ENCODE measurements at regions not wholly inside any gene's neighbourhood (a gene's known extent, or its start where the extent isn't known, plus 50 kb on each side); places are given as distances from the start of the nearest gene placed in this dataset.
"Not testable (repeated sequence)": the region's sequence is repeated elsewhere in the genome, so short reads cannot be mapped to it uniquely, and the experiment has no call there.

GRCh38 chr18:57882465-57882864 lies 79.3 kb upstream of the ATP8B1 start:
- no peak for DNase-seq (ENCODE audit: low read depth, low spot score)
- no peak overlapping the region for H3K4me3 ChIP-seq (ENCODE audit: low read depth, low read length)
- TF ChIP-seq CTCF (IDR thresholded peaks at IDR 0.05; ENCODE audit: low read depth, low read length), result no peak
- in situ Hi-C loops (cut with HindIII; ENCODE audit: low sequenced_read_pairs), result no loop called here

GRCh38 chr18:57881818-57882413 lies 78.8 kb upstream of the ATP8B1 start:
- no peak overlapping the region for H3K4me3 ChIP-seq (ENCODE audit: low read depth, low read length)
- peak; percentile 74 for DNase-seq (ENCODE audit: low read depth, low spot score)
- peak; percentile 86 for TF ChIP-seq CTCF (IDR thresholded peaks at IDR 0.05; ENCODE audit: low read depth, low read length)
- in situ Hi-C loops (cut with HindIII; ENCODE audit: low sequenced_read_pairs), result no loop called here

GRCh38 chr18:57879924-57880323 lies 76.8 kb upstream of the ATP8B1 start:
- DNase-seq (ENCODE audit: low read depth, low spot score); in situ Hi-C loops (cut with HindIII; ENCODE audit: low sequenced_read_pairs); H3K4me3 ChIP-seq (ENCODE audit: low read depth, low read length): not testable (repeated sequence)

- TF ChIP-seq CTCF (IDR thresholded peaks at IDR 0.05; ENCODE audit: low read depth, low read length), result no peak
- H3K4me3 ChIP-seq (ENCODE audit: low read depth, low read length), result no peak overlapping the region
- no peak for DNase-seq (ENCODE audit: low read depth, low spot score)
- in situ Hi-C loops (cut with HindIII; ENCODE audit: low sequenced_read_pairs), result no loop called here
Measured at GRCh38 chr18:57869221-57869620, 66.1 kb upstream of the ATP8B1 start.

- H3K4me3 ChIP-seq (ENCODE audit: low read depth, low read length), result no peak overlapping the region
- TF ChIP-seq CTCF (IDR thresholded peaks at IDR 0.05; ENCODE audit: low read depth, low read length), result no peak
- no peak for DNase-seq (ENCODE audit: low read depth, low spot score)
Measured at GRCh38 chr18:57866355-57866754, 63.2 kb upstream of the ATP8B1 start.

GRCh38 chr18:57864615-57865121 lies 61.6 kb upstream of the ATP8B1 start:
- no peak overlapping the region for H3K4me3 ChIP-seq (ENCODE audit: low read depth, low read length)
- TF ChIP-seq CTCF (IDR thresholded peaks at IDR 0.05; ENCODE audit: low read depth, low read length), result no peak
- DNase-seq (ENCODE audit: low read depth, low spot score), result no peak
- in situ Hi-C loops (cut with HindIII; ENCODE audit: low sequenced_read_pairs), result no loop called here

More at GRCh38 chr18:57866355-57866754, 63.2 kb upstream of the ATP8B1 start:
- in situ Hi-C loops (cut with HindIII; ENCODE audit: low sequenced_read_pairs), result no loop called here

- no peak for TF ChIP-seq CTCF (IDR thresholded peaks at IDR 0.05; ENCODE audit: low read depth, low read length)
- H3K4me3 ChIP-seq (ENCODE audit: low read depth, low read length), result no peak overlapping the region
- in situ Hi-C loops (cut with HindIII; ENCODE audit: low sequenced_read_pairs), result no loop called here
- no peak for DNase-seq (ENCODE audit: low read depth, low spot score)
Measured at GRCh38 chr18:57863706-57864105, 60.6 kb upstream of the ATP8B1 start.

All from astrocyte of the spinal cord (primary cell).